ENCODE measurements at regions not wholly inside any gene's neighbourhood (a gene's known extent, or its start where the extent isn't known, plus 50 kb on each side); places are given as distances from the start of the nearest gene placed in this dataset.

- Histone ChIP-seq H4K12ac (ENCODE audit: low read depth, low read length) (no peak overlapping the region), H3K4me2 (ENCODE audit: low read length) (no peak overlapping the region), H3K36me3 (ENCODE audit: control insufficient read depth in 1 of 2, insufficient read depth in 2 of 2, low read length in 2 of 2) (no peaks in the 10 kb centered on the region), H4K91ac (ENCODE audit: low read depth, low read length) (no peak overlapping the region), H2BK12ac (ENCODE audit: low read length) (no peak overlapping the region), H3K23ac (ENCODE audit: low read length) (no peak overlapping the region), H3K27ac (ENCODE audit: low read depth, low read length) (no peak overlapping the region), H3K9ac (ENCODE audit: low read length) (no peak overlapping the region), H2AK5ac (ENCODE audit: low read length) (no peak overlapping the region), H2BK5ac (ENCODE audit: low read depth, low read length, poor library complexity) (no peak overlapping the region), H3K4ac (ENCODE audit: low read depth, low read length) (no peak overlapping the region), H3K9me3 (ENCODE audit: insufficient read depth, low read depth, low read length) (peaks cover 21% of the 10 kb centered on the region), H3K4me3 (ENCODE audit: low read depth, low read length) (no peak overlapping the region), H2AFZ (ENCODE audit: insufficient read depth, low read length, poor library complexity) (no peak overlapping the region), H2BK120ac (ENCODE audit: insufficient read depth, low read length, poor library complexity) (no peak overlapping the region), H3K14ac (ENCODE audit: low read length) (no peak overlapping the region), H3K18ac (ENCODE audit: low read length) (no peak overlapping the region), H3K79me2 (ENCODE audit: control insufficient read depth, insufficient read depth, low read length, poor library complexity) (no peaks in the 10 kb centered on the region), H3K4me1 (ENCODE audit: control insufficient read depth in 1 of 2, insufficient read depth in 2 of 2, low read length in 2 of 2) (no peaks in the 10 kb centered on the region), H3K79me1 (ENCODE audit: low read length) (no peaks in the 10 kb centered on the region), H3K27me3 (ENCODE audit: insufficient read depth, low read length) (no peaks in the 10 kb centered on the region), H4K8ac (ENCODE audit: low read depth, low read length) (no peak overlapping the region)
- no peak for DNase-seq
- WGBS (ENCODE audit: extremely low coverage, insufficient coverage, insufficient read length), result no CpG with 5 or more reads among the region's 13 CpGs
Observed at GRCh38 chr11:50169634-50170033, 137.0 kb downstream of the OR4C45 start.

- H3K79me1 ChIP-seq (ENCODE audit: low read length), result no peaks in the 10 kb centered on the region
- H3K27ac ChIP-seq (ENCODE audit: low read depth, low read length), result no peak overlapping the region
- no peak overlapping the region for H4K12ac ChIP-seq (ENCODE audit: low read depth, low read length)
- DNase-seq, result no peak
- no peaks in the 10 kb centered on the region for H3K36me3 ChIP-seq (ENCODE audit: control insufficient read depth in 1 of 2, insufficient read depth in 2 of 2, low read length in 2 of 2)
- no peak overlapping the region for H3K9ac ChIP-seq (ENCODE audit: low read length)
- H2BK5ac ChIP-seq (ENCODE audit: low read depth, low read length, poor library complexity), result no peak overlapping the region
- no peaks in the 10 kb centered on the region for H3K79me2 ChIP-seq (ENCODE audit: control insufficient read depth, insufficient read depth, low read length, poor library complexity)
- H3K9me3 ChIP-seq (ENCODE audit: insufficient read depth, low read depth, low read length), result peaks cover 21% of the 10 kb centered on the region
- H2BK12ac ChIP-seq (ENCODE audit: low read length), result no peak overlapping the region
- H4K8ac ChIP-seq (ENCODE audit: low read depth, low read length), result no peak overlapping the region
- no peak overlapping the region for H2BK120ac ChIP-seq (ENCODE audit: insufficient read depth, low read length, poor library complexity)
- H3K23ac ChIP-seq (ENCODE audit: low read length), result no peak overlapping the region
- H2AFZ ChIP-seq (ENCODE audit: insufficient read depth, low read length, poor library complexity), result no peak overlapping the region
- H3K4me2 ChIP-seq (ENCODE audit: low read length), result no peak overlapping the region
- H3K4ac ChIP-seq (ENCODE audit: low read depth, low read length), result no peak overlapping the region
- H3K4me1 ChIP-seq (ENCODE audit: control insufficient read depth in 1 of 2, insufficient read depth in 2 of 2, low read length in 2 of 2), result no peaks in the 10 kb centered on the region
- H3K18ac ChIP-seq (ENCODE audit: low read length), result no peak overlapping the region
- H3K14ac ChIP-seq (ENCODE audit: low read length), result no peak overlapping the region
- H3K4me3 ChIP-seq (ENCODE audit: low read depth, low read length), result no peak overlapping the region
- no CpG with 5 or more reads among the region's 17 CpGs for WGBS (ENCODE audit: extremely low coverage, insufficient coverage, insufficient read length)
- H3K27me3 ChIP-seq (ENCODE audit: insufficient read depth, low read length), result no peaks in the 10 kb centered on the region
- H4K91ac ChIP-seq (ENCODE audit: low read depth, low read length), result no peak overlapping the region
- no peak overlapping the region for H2AK5ac ChIP-seq (ENCODE audit: low read length)
Observed at GRCh38 chr11:50170115-50170514, 137.4 kb downstream of the OR4C45 start.

- H3K27ac ChIP-seq (ENCODE audit: low read depth, low read length), result no peak overlapping the region
- H3K79me1 ChIP-seq (ENCODE audit: low read length), result no peaks in the 10 kb centered on the region
- H3K4me3 ChIP-seq (ENCODE audit: low read depth, low read length), result no peak overlapping the region
- DNase-seq, result peak; percentile 7 to 8
- no peak overlapping the region for H3K4me2 ChIP-seq (ENCODE audit: low read length)
- no peak overlapping the region for H4K91ac ChIP-seq (ENCODE audit: low read depth, low read length)
- H2AFZ ChIP-seq (ENCODE audit: insufficient read depth, low read length, poor library complexity), result no peak overlapping the region
- H3K36me3 ChIP-seq (ENCODE audit: control insufficient read depth in 1 of 2, insufficient read depth in 2 of 2, low read length in 2 of 2), result no peaks in the 10 kb centered on the region
- peaks cover 13% of the 10 kb centered on the region for H3K9me3 ChIP-seq (ENCODE audit: insufficient read depth, low read depth, low read length)
- H3K4me1 ChIP-seq (ENCODE audit: control insufficient read depth in 1 of 2, insufficient read depth in 2 of 2, low read length in 2 of 2), result no peaks in the 10 kb centered on the region
- no peaks in the 10 kb centered on the region for H3K27me3 ChIP-seq (ENCODE audit: insufficient read depth, low read length)
- no peak overlapping the region for H2BK12ac ChIP-seq (ENCODE audit: low read length)
- no peak overlapping the region for H4K12ac ChIP-seq (ENCODE audit: low read depth, low read length)
- no peak overlapping the region for H3K14ac ChIP-seq (ENCODE audit: low read length)
- no peak overlapping the region for H2BK5ac ChIP-seq (ENCODE audit: low read depth, low read length, poor library complexity)
- no peak overlapping the region for H2BK120ac ChIP-seq (ENCODE audit: insufficient read depth, low read length, poor library complexity)
- H3K79me2 ChIP-seq (ENCODE audit: control insufficient read depth, insufficient read depth, low read length, poor library complexity), result no peaks in the 10 kb centered on the region
- H3K4ac ChIP-seq (ENCODE audit: low read depth, low read length), result no peak overlapping the region
- no peak overlapping the region for H3K18ac ChIP-seq (ENCODE audit: low read length)
- H3K23ac ChIP-seq (ENCODE audit: low read length), result no peak overlapping the region
- H4K8ac ChIP-seq (ENCODE audit: low read depth, low read length), result no peak overlapping the region
- H2AK5ac ChIP-seq (ENCODE audit: low read length), result no peak overlapping the region
- H3K9ac ChIP-seq (ENCODE audit: low read length), result no peak overlapping the region
Observed at GRCh38 chr11:50174189-50174588, 141.5 kb downstream of the OR4C45 start.

- no peak overlapping the region for H2AK5ac ChIP-seq (ENCODE audit: low read length)
- DNase-seq, result no peak
- H3K27ac ChIP-seq (ENCODE audit: low read depth, low read length), result no peak overlapping the region
- H3K4me2 ChIP-seq (ENCODE audit: low read length), result no peak overlapping the region
- H4K91ac ChIP-seq (ENCODE audit: low read depth, low read length), result no peak overlapping the region
- H2BK120ac ChIP-seq (ENCODE audit: insufficient read depth, low read length, poor library complexity), result no peak overlapping the region
- no peaks in the 10 kb centered on the region for H3K27me3 ChIP-seq (ENCODE audit: insufficient read depth, low read length)
- no peak overlapping the region for H3K18ac ChIP-seq (ENCODE audit: low read length)
- no peak overlapping the region for H3K4me3 ChIP-seq (ENCODE audit: low read depth, low read length)
- H2AFZ ChIP-seq (ENCODE audit: insufficient read depth, low read length, poor library complexity), result no peak overlapping the region
- WGBS (ENCODE audit: extremely low coverage, insufficient coverage, insufficient read length), result no CpG with 5 or more reads among the region's 1 CpG
- no peaks in the 10 kb centered on the region for H3K79me1 ChIP-seq (ENCODE audit: low read length)
- H3K14ac ChIP-seq (ENCODE audit: low read length), result no peak overlapping the region
- peaks cover 8% of the 10 kb centered on the region for H3K9me3 ChIP-seq (ENCODE audit: insufficient read depth, low read depth, low read length)
- H3K79me2 ChIP-seq (ENCODE audit: control insufficient read depth, insufficient read depth, low read length, poor library complexity), result no peaks in the 10 kb centered on the region
- no peak overlapping the region for H3K4ac ChIP-seq (ENCODE audit: low read depth, low read length)
- no peak overlapping the region for H3K9ac ChIP-seq (ENCODE audit: low read length)
- H4K12ac ChIP-seq (ENCODE audit: low read depth, low read length), result no peak overlapping the region
- H2BK12ac ChIP-seq (ENCODE audit: low read length), result no peak overlapping the region
- no peak overlapping the region for H3K23ac ChIP-seq (ENCODE audit: low read length)
- H4K8ac ChIP-seq (ENCODE audit: low read depth, low read length), result no peak overlapping the region
- no peaks in the 10 kb centered on the region for H3K4me1 ChIP-seq (ENCODE audit: control insufficient read depth in 1 of 2, insufficient read depth in 2 of 2, low read length in 2 of 2)
- no peak overlapping the region for H2BK5ac ChIP-seq (ENCODE audit: low read depth, low read length, poor library complexity)
- H3K36me3 ChIP-seq (ENCODE audit: control insufficient read depth in 1 of 2, insufficient read depth in 2 of 2, low read length in 2 of 2), result no peaks in the 10 kb centered on the region
Observed at GRCh38 chr11:50174975-50175374, 142.3 kb downstream of the OR4C45 start.

- Histone ChIP-seq H3K79me1 (ENCODE audit: low read length) (no peaks in the 10 kb centered on the region), H4K8ac (ENCODE audit: low read depth, low read length) (no peak overlapping the region), H3K18ac (ENCODE audit: low read length) (no peak overlapping the region), H3K9ac (ENCODE audit: low read length) (no peak overlapping the region), H3K14ac (ENCODE audit: low read length) (no peak overlapping the region), H2BK120ac (ENCODE audit: insufficient read depth, low read length, poor library complexity) (no peak overlapping the region), H3K4me1 (ENCODE audit: control insufficient read depth in 1 of 2, insufficient read depth in 2 of 2, low read length in 2 of 2) (no peaks in the 10 kb centered on the region), H2BK5ac (ENCODE audit: low read depth, low read length, poor library complexity) (no peak overlapping the region), H3K27ac (ENCODE audit: low read depth, low read length) (no peak overlapping the region), H3K27me3 (ENCODE audit: insufficient read depth, low read length) (no peaks in the 10 kb centered on the region), H2AFZ (ENCODE audit: insufficient read depth, low read length, poor library complexity) (no peak overlapping the region), H3K4ac (ENCODE audit: low read depth, low read length) (no peak overlapping the region), H3K79me2 (ENCODE audit: control insufficient read depth, insufficient read depth, low read length, poor library complexity) (no peaks in the 10 kb centered on the region), H3K9me3 (ENCODE audit: insufficient read depth, low read depth, low read length) (peaks cover 7% of the 10 kb centered on the region), H3K4me3 (ENCODE audit: low read depth, low read length) (no peak overlapping the region), H3K23ac (ENCODE audit: low read length) (no peak overlapping the region), H2BK12ac (ENCODE audit: low read length) (no peak overlapping the region), H3K4me2 (ENCODE audit: low read length) (no peak overlapping the region), H4K12ac (ENCODE audit: low read depth, low read length) (no peak overlapping the region), H2AK5ac (ENCODE audit: low read length) (no peak overlapping the region), H4K91ac (ENCODE audit: low read depth, low read length) (no peak overlapping the region), H3K36me3 (ENCODE audit: control insufficient read depth in 1 of 2, insufficient read depth in 2 of 2, low read length in 2 of 2) (no peaks in the 10 kb centered on the region)
- no peak for DNase-seq
Observed at GRCh38 chr11:50178737-50179136, 146.1 kb downstream of the OR4C45 start.
